Effector memory CD4-positive, alpha-beta T cell (primary cell): ENCODE measurements at regions not wholly inside any gene's neighbourhood (a gene's known extent, or its start where the extent isn't known, plus 50 kb on each side); places are given as distances from the start of the nearest gene placed in this dataset.

Experiments used
- DNase-seq, 3 donors: peaks; one replicate each; pipeline ENCODE4 v3.0.0-alpha.2; 2020
- H3K27ac ChIP-seq: 2 replicates; pipeline ENCODE4 v1.7.0; 2013; ENCODE audit warnings: mild to moderate bottlenecking, low read length, moderate library complexity; ENCODE audit not compliant: insufficient read depth, poor library complexity, severe bottlenecking
- H3K27me3 ChIP-seq: replicated peaks from 2 replicates; pipeline ENCODE4 v1.7.0; 2013; ENCODE audit warnings: mild to moderate bottlenecking, low read length; ENCODE audit not compliant: insufficient read depth, control insufficient read depth, poor library complexity, severe bottlenecking
- H3K36me3 ChIP-seq: 2 replicates; pipeline ENCODE4 v1.7.0; 2013; ENCODE audit warnings: mild to moderate bottlenecking, low read length, moderate library complexity; ENCODE audit not compliant: control insufficient read depth, insufficient read depth
- H3K4me1 ChIP-seq: 2 replicates; pipeline ENCODE4 v1.7.0; 2013; ENCODE audit warnings: low read length, mild to moderate bottlenecking; ENCODE audit not compliant: control insufficient read depth, insufficient read depth, poor library complexity, severe bottlenecking
- H3K4me3 ChIP-seq: 2 replicates; pipeline ENCODE4 v1.7.0; 2013; ENCODE audit warnings: low read length, low read depth, mild to moderate bottlenecking; ENCODE audit not compliant: insufficient read depth, poor library complexity, severe bottlenecking
- H3K9me3 ChIP-seq: 2 replicates; pipeline ENCODE4 v1.7.0; 2013; ENCODE audit warnings: mild to moderate bottlenecking, low read length, moderate library complexity; ENCODE audit not compliant: control insufficient read depth

- Histone ChIP-seq H3K27me3 (no peaks in the 10 kb centered on the region), H3K36me3 (no peaks in the 10 kb centered on the region), H3K4me3 (no peak overlapping the region), H3K4me1 (no peaks in the 10 kb centered on the region), H3K27ac (no peak overlapping the region), H3K9me3 (no peaks in the 10 kb centered on the region)
- DNase-seq, result no peak
Measured at GRCh38 chr3:106628407-106628806, 748.8 kb upstream of the CCDC54 start.

GRCh38 chr3:106629215-106629832, 747.9 kb upstream of the CCDC54 start:
- Histone ChIP-seq H3K27me3 (no peaks in the 10 kb centered on the region), H3K27ac (no peak overlapping the region), H3K4me1 (no peaks in the 10 kb centered on the region), H3K4me3 (no peak overlapping the region), H3K9me3 (no peaks in the 10 kb centered on the region), H3K36me3 (no peaks in the 10 kb centered on the region)
- DNase-seq, result no peak

- Histone ChIP-seq H3K27me3 (no peaks in the 10 kb centered on the region), H3K36me3 (no peaks in the 10 kb centered on the region), H3K4me3 (no peak overlapping the region), H3K9me3 (no peaks in the 10 kb centered on the region), H3K27ac (no peak overlapping the region), H3K4me1 (no peaks in the 10 kb centered on the region)
- DNase-seq, result no peak
Measured at GRCh38 chr3:106631373-106632108, 745.7 kb upstream of the CCDC54 start.

GRCh38 chr3:106635271-106635670, 742.0 kb upstream of the CCDC54 start:
- no peaks in the 10 kb centered on the region for H3K36me3 ChIP-seq
- no peaks in the 10 kb centered on the region for H3K27me3 ChIP-seq
- H3K27ac ChIP-seq, result no peak overlapping the region
- DNase-seq, result no peak
- no peaks in the 10 kb centered on the region for H3K4me1 ChIP-seq
- no peak overlapping the region for H3K4me3 ChIP-seq
- H3K9me3 ChIP-seq, result no peaks in the 10 kb centered on the region

GRCh38 chr3:106635826-106636225, 741.4 kb upstream of the CCDC54 start:
- H3K27me3 ChIP-seq, result no peaks in the 10 kb centered on the region
- no peaks in the 10 kb centered on the region for H3K36me3 ChIP-seq
- DNase-seq, result no peak
- no peaks in the 10 kb centered on the region for H3K4me1 ChIP-seq
- no peak overlapping the region for H3K4me3 ChIP-seq
- H3K9me3 ChIP-seq, result no peaks in the 10 kb centered on the region
- no peak overlapping the region for H3K27ac ChIP-seq

- no peak overlapping the region for H3K27ac ChIP-seq
- no peaks in the 10 kb centered on the region for H3K9me3 ChIP-seq
- H3K4me3 ChIP-seq, result no peak overlapping the region
- H3K36me3 ChIP-seq, result no peaks in the 10 kb centered on the region
- no peaks in the 10 kb centered on the region for H3K27me3 ChIP-seq
- no peak for DNase-seq
- H3K4me1 ChIP-seq, result no peaks in the 10 kb centered on the region
Measured at GRCh38 chr3:106640353-106640752, 736.9 kb upstream of the CCDC54 start.

- DNase-seq, result no peak
- no peak overlapping the region for H3K27ac ChIP-seq
- no peak overlapping the region for H3K4me3 ChIP-seq
- H3K4me1 ChIP-seq, result no peaks in the 10 kb centered on the region
- H3K9me3 ChIP-seq, result no peaks in the 10 kb centered on the region
- H3K27me3 ChIP-seq, result no peaks in the 10 kb centered on the region
- no peaks in the 10 kb centered on the region for H3K36me3 ChIP-seq
Measured at GRCh38 chr3:106642161-106642560, 735.1 kb upstream of the CCDC54 start.

- Histone ChIP-seq H3K4me1 (no peaks in the 10 kb centered on the region), H3K27ac (no peak overlapping the region), H3K4me3 (no peak overlapping the region), H3K9me3 (no peaks in the 10 kb centered on the region), H3K27me3 (no peaks in the 10 kb centered on the region), H3K36me3 (no peaks in the 10 kb centered on the region)
- DNase-seq, result no peak
Measured at GRCh38 chr3:106643684-106644161, 733.5 kb upstream of the CCDC54 start.

GRCh38 chr3:106673926-106674569, 703.2 kb upstream of the CCDC54 start:
- Histone ChIP-seq H3K27me3 (no peaks in the 10 kb centered on the region), H3K9me3 (no peaks in the 10 kb centered on the region), H3K27ac (no peak overlapping the region), H3K4me3 (no peak overlapping the region), H3K36me3 (no peaks in the 10 kb centered on the region), H3K4me1 (no peaks in the 10 kb centered on the region)
- DNase-seq, result no peak

- Histone ChIP-seq H3K4me1 (no peaks in the 10 kb centered on the region), H3K27me3 (no peaks in the 10 kb centered on the region), H3K27ac (no peak overlapping the region), H3K4me3 (no peak overlapping the region), H3K9me3 (no peaks in the 10 kb centered on the region), H3K36me3 (no peaks in the 10 kb centered on the region)
- no peak for DNase-seq
Measured at GRCh38 chr3:106675451-106675850, 701.8 kb upstream of the CCDC54 start.
